Testis (tissue), 2 donors: ENCODE measurements at regions not wholly inside any gene's neighbourhood (a gene's known extent, or its start where the extent isn't known, plus 50 kb on each side); places are given as distances from the start of the nearest gene placed in this dataset.
"Not testable (repeated sequence)": the region's sequence is repeated elsewhere in the genome, so short reads cannot be mapped to it uniquely, and the experiment has no call there.

Experiments
- POLR2A ChIP-seq: fragments of 450-650 bp; IDR thresholded peaks from one replicate; pipeline ENCODE4 v1.6.1; 2017; ENCODE audit warnings: antibody characterized with exemption, mild to moderate bottlenecking, moderate library complexity
- TF ChIP-seq, protein P1 (sequence below), 3 experiments: fragments of 450-650 bp in 2 of 3; fragments of 200-600 bp in 1 of 3; sonication (generic) in 1 of 3; IDR thresholded peaks; one replicate each; pipeline ENCODE4 v1.5.1; 2016 to 2019; ENCODE audit warnings: antibody characterized with exemption in 3 of 3, mild to moderate bottlenecking in 2 of 3, moderate library complexity in 1 of 3

DNA sequence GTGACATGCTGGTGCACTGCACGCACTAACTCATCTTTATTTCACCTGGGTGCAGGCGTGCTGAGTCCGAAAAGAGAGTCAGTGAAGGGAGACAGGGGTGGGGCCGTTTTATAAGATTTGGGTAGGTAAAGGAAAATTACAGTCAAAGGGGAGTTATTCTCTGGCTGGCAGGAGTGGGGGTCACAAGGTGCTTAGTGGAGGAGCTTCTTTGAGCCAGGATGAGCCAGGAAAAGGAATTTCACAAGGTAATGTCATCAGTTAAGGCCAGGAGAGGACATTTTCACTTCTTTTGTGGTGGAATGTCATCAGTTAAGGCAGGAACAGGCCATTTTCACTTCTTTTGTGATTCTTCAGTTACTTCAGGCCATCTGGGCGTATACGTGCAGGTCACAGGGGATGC is 1734.9 kb downstream of the SLITRK5 start:
- TF ChIP-seq POLR2A: not testable (repeated sequence)
- TF ChIP-seq, protein P1, sequence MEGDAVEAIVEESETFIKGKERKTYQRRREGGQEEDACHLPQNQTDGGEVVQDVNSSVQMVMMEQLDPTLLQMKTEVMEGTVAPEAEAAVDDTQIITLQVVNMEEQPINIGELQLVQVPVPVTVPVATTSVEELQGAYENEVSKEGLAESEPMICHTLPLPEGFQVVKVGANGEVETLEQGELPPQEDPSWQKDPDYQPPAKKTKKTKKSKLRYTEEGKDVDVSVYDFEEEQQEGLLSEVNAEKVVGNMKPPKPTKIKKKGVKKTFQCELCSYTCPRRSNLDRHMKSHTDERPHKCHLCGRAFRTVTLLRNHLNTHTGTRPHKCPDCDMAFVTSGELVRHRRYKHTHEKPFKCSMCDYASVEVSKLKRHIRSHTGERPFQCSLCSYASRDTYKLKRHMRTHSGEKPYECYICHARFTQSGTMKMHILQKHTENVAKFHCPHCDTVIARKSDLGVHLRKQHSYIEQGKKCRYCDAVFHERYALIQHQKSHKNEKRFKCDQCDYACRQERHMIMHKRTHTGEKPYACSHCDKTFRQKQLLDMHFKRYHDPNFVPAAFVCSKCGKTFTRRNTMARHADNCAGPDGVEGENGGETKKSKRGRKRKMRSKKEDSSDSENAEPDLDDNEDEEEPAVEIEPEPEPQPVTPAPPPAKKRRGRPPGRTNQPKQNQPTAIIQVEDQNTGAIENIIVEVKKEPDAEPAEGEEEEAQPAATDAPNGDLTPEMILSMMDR (IDR thresholded peaks at IDR 0.05): not testable (repeated sequence)
